MCF 10A (cell line): ENCODE measurements at regions not wholly inside any gene's neighbourhood (a gene's known extent, or its start where the extent isn't known, plus 50 kb on each side); places are given as distances from the start of the nearest gene placed in this dataset.
A peak's percentile ranks its signal among the peaks of the same experiment; 100 is the strongest.

ENCODE experiments used
- BruUV-seq: library from RNA; stranded (reverse); fragments of 400-500 nt; replicated peaks from 2 replicates; lab custom pipeline; 2021; lab: Mats Ljungman, UMichigan
- CTCF ChIA-PET: fragments of 300-600 bp; sonication (Branson Sonifier 250); formaldehyde crosslinking; extraction: SDS; loops from one replicate; lab custom pipeline; 2021; ENCODE audit warnings: antibody characterized with exemption, inconsistent platforms; lab: Yijun Ruan, JAX
- POLR2A ChIA-PET: fragments of 300-600, 350-650 bp; sonication (Branson Sonifier 250); formaldehyde crosslinking; extraction: SDS; loops from one replicate; lab custom pipeline; 2020; ENCODE audit warnings: antibody characterized with exemption, inconsistent platforms; lab: Yijun Ruan, JAX
- DNase-seq: peaks from one replicate; pipeline ENCODE4 v3.0.0-alpha.2; 2018; ENCODE audit not compliant: unreplicated experiment
- H3K27ac Mint-ChIP-seq: one replicate; pipeline ENCODE4 v1.8.0; 2022; ENCODE audit warnings: mild to moderate bottlenecking, low read depth, mixed read lengths; ENCODE audit not compliant: unreplicated experiment
- H3K27me3 Mint-ChIP-seq: one replicate; pipeline ENCODE4 v1.8.0; 2022; ENCODE audit warnings: mixed read lengths; ENCODE audit not compliant: insufficient read depth, unreplicated experiment
- H3K36me3 Mint-ChIP-seq: one replicate; pipeline ENCODE4 v1.8.0; 2022; ENCODE audit warnings: mild to moderate bottlenecking, moderate library complexity, mixed read lengths; ENCODE audit not compliant: insufficient read depth, unreplicated experiment
- H3K4me1 Mint-ChIP-seq: one replicate; pipeline ENCODE4 v1.8.0; 2022; ENCODE audit warnings: mixed read lengths; ENCODE audit not compliant: insufficient read depth, unreplicated experiment
- H3K4me3 Mint-ChIP-seq: one replicate; pipeline ENCODE4 v1.8.0; 2022; ENCODE audit warnings: mild to moderate bottlenecking, moderate library complexity, mixed read lengths; ENCODE audit not compliant: unreplicated experiment
- H3K9me3 Mint-ChIP-seq: one replicate; pipeline ENCODE4 v1.8.0; 2022; ENCODE audit warnings: mixed read lengths; ENCODE audit not compliant: unreplicated experiment
- CTCF ChIP-seq: fragments of 200-600 bp; IDR thresholded peaks from one replicate; pipeline ENCODE4 v1.8.0; 2022; ENCODE audit warnings: antibody characterized with exemption, mild to moderate bottlenecking; ENCODE audit not compliant: unreplicated experiment
- intact Hi-C: fragments of 100-400 bp; cut with micrococcal nuclease; formaldehyde crosslinking; loops from 2 replicates; pipeline ENCODE4 v1.14.1; 2022

GRCh38 chr14:76583174-76583573 is 178.1 kb upstream of the VASH1 start:
- TF ChIP-seq CTCF: no peak
- intact Hi-C loops: no loop called here
- no peaks in the 10 kb centered on the region for H3K27me3 Mint-ChIP-seq
- CTCF ChIA-PET: interaction anchor here (0.7 kb wide), 1 partner anchor 183 kb away, joined by 4 read pairs; no protein-coding TSS in a partner anchor
- H3K4me3 Mint-ChIP-seq: no peak overlapping the region
- no peaks in the 10 kb centered on the region for H3K36me3 Mint-ChIP-seq
- BruUV-seq: no TSS peak
- POLR2A ChIA-PET: no interaction called here
- DNase-seq: no peak
- no peaks in the 10 kb centered on the region for H3K9me3 Mint-ChIP-seq
- H3K27ac Mint-ChIP-seq: no peak overlapping the region
- H3K4me1 Mint-ChIP-seq: no peaks in the 10 kb centered on the region

- CTCF ChIA-PET: interaction anchor here (0.5 to 0.7 kb wide), 3 partner anchors 8 to 853 kb away, joined by 3 to 4 read pairs (median 3); no protein-coding TSS in a partner anchor
- H3K27me3 Mint-ChIP-seq: no peaks in the 10 kb centered on the region
These were observed 177.5 kb upstream of the VASH1 start for GRCh38 chr14:76583805-76584204.

GRCh38 chr14:76584271-76584702 is 177.0 kb upstream of the VASH1 start:
- ChIA-PET POLR2A (no interaction called here), CTCF (interaction anchor here (0.5 to 0.7 kb wide), 2 partner anchors 8 to 853 kb away, joined by 3 read pairs; no protein-coding TSS in a partner anchor)
- no TSS peak for BruUV-seq
- intact Hi-C loops: no loop called here
- Mint-ChIP-seq H3K4me1 (no peaks in the 10 kb centered on the region), H3K27me3 (no peaks in the 10 kb centered on the region), H3K9me3 (no peaks in the 10 kb centered on the region), H3K36me3 (no peaks in the 10 kb centered on the region), H3K4me3 (no peak overlapping the region), H3K27ac (no peak overlapping the region)
- TF ChIP-seq CTCF: no peak
- DNase-seq: peak; percentile 22

More at GRCh38 chr14:76583805-76584204, 177.5 kb upstream of the VASH1 start:
- H3K36me3 Mint-ChIP-seq: no peaks in the 10 kb centered on the region
- intact Hi-C loops: no loop called here
- no peak for DNase-seq
- H3K4me1 Mint-ChIP-seq: no peaks in the 10 kb centered on the region
- no peak for TF ChIP-seq CTCF
- H3K4me3 Mint-ChIP-seq: no peak overlapping the region
- no TSS peak for BruUV-seq
- no peaks in the 10 kb centered on the region for H3K9me3 Mint-ChIP-seq
- POLR2A ChIA-PET: no interaction called here
- H3K27ac Mint-ChIP-seq: no peak overlapping the region

- DNase-seq: no peak
- Mint-ChIP-seq H3K4me3 (no peak overlapping the region), H3K36me3 (no peaks in the 10 kb centered on the region), H3K9me3 (no peaks in the 10 kb centered on the region), H3K4me1 (no peaks in the 10 kb centered on the region), H3K27ac (no peak overlapping the region), H3K27me3 (no peaks in the 10 kb centered on the region)
- intact Hi-C loops: no loop called here
- ChIA-PET CTCF (interaction anchor here (0.8 kb wide), 1 partner anchor 8 kb away, joined by 3 read pairs; no protein-coding TSS in a partner anchor), POLR2A (interaction anchor here (1.0 kb wide), 1 partner anchor 35 kb away, joined by 3 read pairs; no protein-coding TSS in a partner anchor)
- TF ChIP-seq CTCF: no peak
- no TSS peak for BruUV-seq
These were observed 175.7 kb upstream of the VASH1 start for GRCh38 chr14:76585616-76586015.
